Middle frontal gyrus (tissue), 1 donor: ENCODE measurements at regions not wholly inside any gene's neighbourhood (a gene's known extent, or its start where the extent isn't known, plus 50 kb on each side); places are given as distances from the start of the nearest gene placed in this dataset.
"Not testable (repeated sequence)": the region's sequence is repeated elsewhere in the genome, so short reads cannot be mapped to it uniquely, and the experiment has no call there.

Experiments used
- DNase-seq: peaks from one replicate; pipeline ENCODE4 v3.0.0-alpha.2; 2015; ENCODE audit warnings: low spot score; ENCODE audit errors: extremely low spot score

DNA sequence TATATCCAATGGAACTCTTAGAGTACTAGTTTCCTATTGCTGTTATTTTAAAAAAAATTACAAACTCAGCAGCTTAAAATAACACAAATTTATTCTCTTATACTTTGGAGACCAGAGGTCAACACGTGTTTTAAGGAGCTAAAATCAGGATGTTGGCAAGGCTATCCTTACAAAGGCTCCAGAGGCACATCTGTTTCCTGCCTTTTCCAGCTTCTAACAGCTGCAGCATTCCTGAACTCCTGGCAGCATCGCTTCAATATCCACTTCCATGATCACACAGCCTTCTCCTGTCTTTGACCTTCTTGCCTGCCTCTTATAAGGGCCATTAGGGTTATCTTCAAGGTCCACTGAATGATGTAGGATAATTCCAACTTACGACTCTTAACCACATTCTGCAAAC, 92.2 kb upstream of the CCNG1 start:
- DNase-seq, result no peak

GRCh38 chr5:163347671-163348070, 89.7 kb upstream of the CCNG1 start:
- peak; percentile 58 for DNase-seq

- no peak for DNase-seq
Observed at GRCh38 chr5:163350083-163350482, 87.3 kb upstream of the CCNG1 start.

DNA sequence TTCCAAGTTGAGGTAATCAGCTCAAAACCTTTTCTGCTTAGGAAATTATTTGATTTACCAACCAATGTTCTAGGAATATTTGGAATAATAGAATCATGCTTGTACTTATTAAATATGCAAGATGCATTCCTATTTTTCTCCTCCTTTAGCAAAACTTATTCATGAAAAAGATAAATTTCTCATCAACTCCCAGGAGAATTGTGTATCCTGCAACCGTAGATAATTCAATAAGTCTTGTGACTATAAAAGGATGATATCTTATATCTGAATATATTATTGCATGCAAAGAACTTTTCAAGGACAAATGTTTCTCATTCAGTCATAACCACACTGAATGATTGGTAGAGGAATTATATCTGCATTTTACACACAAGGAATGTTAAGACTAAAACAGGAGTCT, 84.9 kb upstream of the CCNG1 start:
- no peak for DNase-seq

DNA sequence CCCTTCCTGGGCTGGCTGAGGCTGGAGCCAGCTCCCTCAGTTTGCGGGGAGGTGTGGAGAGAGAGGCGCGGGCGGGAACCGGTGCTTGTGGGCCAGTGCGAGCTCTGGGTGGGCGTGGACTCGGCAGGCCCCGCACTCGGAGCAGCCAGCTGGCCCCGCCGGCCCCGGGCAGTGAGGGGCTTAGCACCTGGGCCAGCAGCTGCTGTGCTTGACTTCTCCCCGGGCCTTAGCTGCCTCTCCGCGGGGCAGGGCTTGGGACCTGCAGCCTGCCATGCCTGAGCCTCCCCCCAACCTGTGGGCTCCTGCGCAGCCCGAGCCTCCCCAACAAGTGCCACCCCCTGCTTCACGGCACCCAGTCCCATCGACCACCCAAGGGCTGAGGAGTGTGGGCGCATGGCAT, 81.6 kb upstream of the CCNG1 start:
- DNase-seq, result not testable (repeated sequence)

GRCh38 chr5:163357636-163358035, 79.8 kb upstream of the CCNG1 start:
- DNase-seq, result no peak

GRCh38 chr5:163360656-163361055, 76.7 kb upstream of the CCNG1 start:
- no peak for DNase-seq

- no peak for DNase-seq
Observed at GRCh38 chr5:163361450-163361849, 75.9 kb upstream of the CCNG1 start.

GRCh38 chr5:163362840-163363371, 74.5 kb upstream of the CCNG1 start:
- DNase-seq, result no peak

DNA sequence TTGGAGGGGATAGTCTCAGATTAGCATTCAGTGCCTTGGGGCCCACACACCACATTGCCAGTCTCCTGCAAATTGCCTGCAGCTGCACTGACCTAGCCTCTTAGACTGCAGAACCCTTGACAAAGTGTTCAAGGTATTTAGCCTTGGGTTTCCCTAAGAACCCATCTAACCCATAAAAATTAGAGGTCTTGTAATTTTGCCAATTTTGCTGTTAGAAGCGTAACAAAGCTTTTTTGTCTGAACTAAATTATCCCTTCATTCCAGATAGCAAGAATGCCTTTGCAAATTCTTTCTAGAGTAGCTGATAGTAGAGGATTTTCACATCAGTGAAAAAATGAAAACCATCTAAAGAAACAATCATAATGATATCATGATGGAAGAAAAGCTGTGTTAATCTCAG, 74.0 kb upstream of the CCNG1 start:
- DNase-seq, result no peak

- no peak for DNase-seq
Observed at GRCh38 chr5:163366757-163367156, 70.6 kb upstream of the CCNG1 start.

DNA sequence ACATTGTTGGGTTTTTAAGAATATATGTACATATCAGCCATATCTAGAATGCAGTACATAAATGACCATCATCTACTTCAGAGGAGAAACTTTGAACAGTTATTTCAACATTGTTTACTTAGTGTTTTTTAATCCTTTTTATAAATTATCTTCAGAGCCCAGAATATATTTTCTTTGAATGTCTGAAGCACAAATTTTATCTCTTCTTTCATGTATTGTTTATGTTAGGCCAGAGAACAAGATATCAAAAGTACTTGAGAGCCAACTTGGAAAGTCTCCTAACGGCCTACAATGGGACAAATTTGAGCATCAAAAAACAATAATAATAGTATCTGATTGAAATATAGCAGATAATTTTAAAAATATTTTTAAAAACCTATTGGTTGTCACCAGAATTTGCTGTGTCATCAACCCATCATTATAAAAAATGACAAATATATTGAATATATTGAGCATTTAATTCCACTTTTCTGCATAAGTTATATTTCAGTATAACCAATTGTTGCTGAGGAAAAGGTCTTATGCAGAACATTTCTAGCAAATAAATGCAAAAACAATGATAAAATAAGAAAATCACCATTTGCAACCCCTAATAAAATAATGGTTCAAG, 67.5 kb upstream of the CCNG1 start:
- no peak for DNase-seq

- no peak for DNase-seq
Observed at GRCh38 chr5:163373436-163374084, 63.8 kb upstream of the CCNG1 start.

- no peak for DNase-seq
Observed at GRCh38 chr5:163377982-163378381, 59.4 kb upstream of the CCNG1 start.

DNA sequence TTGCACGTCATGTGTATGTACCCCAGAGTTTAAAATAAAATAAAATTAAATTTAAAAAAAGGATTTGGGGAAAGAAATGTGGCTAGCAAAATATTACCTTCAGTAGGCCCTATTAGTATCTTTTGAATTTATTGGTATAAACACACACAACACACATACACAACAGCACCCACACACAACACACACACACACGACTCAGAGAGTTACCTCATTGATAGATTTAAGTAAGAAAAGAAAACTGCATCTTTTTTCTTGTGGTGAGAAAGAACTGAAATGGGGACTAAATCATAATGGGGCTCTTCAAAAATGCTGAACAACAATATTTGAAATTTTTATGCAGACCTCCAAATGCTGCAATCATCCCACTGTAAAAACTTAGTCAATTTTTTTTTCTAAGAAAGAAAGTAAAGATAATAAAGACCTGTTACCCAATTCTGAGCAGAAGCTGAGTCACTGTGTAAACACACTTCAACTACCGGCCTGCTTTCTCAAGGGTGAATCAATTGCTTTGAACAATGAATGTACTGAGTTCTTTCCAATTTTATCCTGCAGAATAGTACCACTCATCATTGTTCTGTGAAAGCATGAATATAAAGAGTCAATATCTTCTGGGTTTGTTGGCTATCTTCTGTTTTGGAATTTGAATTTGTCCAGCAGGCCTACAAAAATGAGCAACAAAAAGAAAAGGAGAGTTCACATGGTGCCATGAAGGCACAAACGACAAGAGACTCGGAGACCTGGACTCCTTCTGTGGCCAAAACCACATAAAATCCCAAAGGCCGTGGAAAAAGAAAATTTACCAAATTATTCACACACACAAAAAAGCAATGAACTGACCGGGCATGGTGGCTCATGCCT, 57.9 kb upstream of the CCNG1 start:
- DNase-seq, result no peak

- DNase-seq, result no peak
Observed at GRCh38 chr5:163381832-163382231, 55.6 kb upstream of the CCNG1 start.

DNA sequence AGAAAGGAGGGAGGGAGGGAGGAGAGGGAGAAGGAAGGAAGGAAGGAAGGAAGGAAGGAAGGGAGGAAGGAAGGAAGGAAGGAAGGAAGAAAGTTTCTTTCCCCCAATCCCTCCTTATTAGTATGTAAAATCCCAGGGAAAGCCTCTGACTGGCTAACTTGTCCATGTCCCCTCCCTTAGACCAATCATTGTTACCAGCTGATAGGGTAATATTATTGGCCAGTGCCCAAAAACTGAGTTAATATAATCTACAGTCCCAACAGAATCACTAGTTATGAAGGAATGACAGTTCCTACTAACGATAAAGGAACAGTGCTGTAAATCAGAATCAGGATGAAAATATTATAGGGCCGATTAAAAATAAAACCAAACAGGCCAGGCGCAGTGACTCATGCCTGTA, 53.6 kb upstream of the CCNG1 start:
- no peak for DNase-seq

DNA sequence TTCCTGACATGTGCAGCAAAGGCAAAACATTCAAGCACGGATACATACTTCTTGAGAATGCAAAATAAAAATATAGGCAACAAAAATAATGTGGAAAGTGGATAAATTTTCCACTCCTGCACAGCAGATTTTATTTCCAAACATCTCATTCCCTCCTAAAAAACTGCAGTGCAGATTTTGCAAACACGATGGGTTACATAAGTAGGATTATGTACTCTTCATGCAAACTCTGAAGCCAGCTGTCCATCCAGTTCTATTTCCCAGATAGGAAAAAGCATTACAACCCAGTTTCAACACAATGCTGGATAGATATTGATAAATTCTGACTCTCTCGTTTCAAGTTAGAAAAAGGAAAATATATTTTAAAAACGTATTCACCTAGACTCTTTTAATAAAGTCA, 52.7 kb upstream of the CCNG1 start:
- peak; percentile 30 for DNase-seq

GRCh38 chr5:163385271-163385670, 52.1 kb upstream of the CCNG1 start:
- peak; percentile 46 for DNase-seq

- DNase-seq, result no peak
Observed at GRCh38 chr5:163385824-163386223, 51.6 kb upstream of the CCNG1 start.

GRCh38 chr5:163386352-163386751, 51.0 kb upstream of the CCNG1 start:
- no peak for DNase-seq
